SJSA1 (cell line): ENCODE measurements at regions not wholly inside any gene's neighbourhood (a gene's known extent, or its start where the extent isn't known, plus 50 kb on each side); places are given as distances from the start of the nearest gene placed in this dataset.

Experiments
- DNase-seq, 2 experiments: peaks; one replicate each; pipeline ENCODE4 v3.0.0-alpha.2; 2015 to 2020; ENCODE audit warnings: low spot score in 2 of 2, low read depth in 1 of 2
- H3K27ac ChIP-seq: fragments of 250-450 bp; sonication (Bioruptor Pico); 2 replicates; pipeline ENCODE4 v1.5.1; 2020; ENCODE audit warnings: mild to moderate bottlenecking, moderate library complexity
- H3K27me3 ChIP-seq: fragments of 250-450 bp; sonication (Bioruptor Pico); replicated peaks from 2 replicates; pipeline ENCODE4 v1.5.1; 2020; ENCODE audit warnings: mild to moderate bottlenecking, moderate library complexity
- H3K36me3 ChIP-seq: fragments of 250-450 bp; sonication (Bioruptor Pico); 2 replicates; pipeline ENCODE4 v1.5.1; 2020; ENCODE audit warnings: mild to moderate bottlenecking
- H3K4me1 ChIP-seq: fragments of 250-450 bp; sonication (Bioruptor Pico); replicated peaks from 2 replicates; pipeline ENCODE4 v1.6.1; 2021; ENCODE audit warnings: mild to moderate bottlenecking
- H3K4me3 ChIP-seq: fragments of 250-450 bp; sonication (Bioruptor Pico); 2 replicates; pipeline ENCODE4 v1.5.1; 2020; ENCODE audit warnings: mild to moderate bottlenecking
- H3K9me3 ChIP-seq: fragments of 250-450 bp; sonication (Bioruptor Pico); replicated peaks from 2 replicates; pipeline ENCODE4 v1.5.1; 2020; ENCODE audit warnings: mild to moderate bottlenecking

- Histone ChIP-seq H3K27me3 (no peaks in the 10 kb centered on the region), H3K27ac (no peak overlapping the region)
- DNase-seq = no peak
Observed at GRCh38 chr2:38438133-38438882, 61.2 kb upstream of the ATL2 start.

GRCh38 chr2:38436227-38436664 lies 59.2 kb upstream of the ATL2 start:
- DNase-seq = no peak
- no peaks in the 10 kb centered on the region for H3K36me3 ChIP-seq
- no peaks in the 10 kb centered on the region for H3K9me3 ChIP-seq
- H3K27me3 ChIP-seq = no peaks in the 10 kb centered on the region
- no peak overlapping the region for H3K4me3 ChIP-seq
- H3K4me1 ChIP-seq = no peaks in the 10 kb centered on the region
- no peak overlapping the region for H3K27ac ChIP-seq

More at GRCh38 chr2:38438133-38438882, 61.2 kb upstream of the ATL2 start:
- H3K9me3 ChIP-seq = no peaks in the 10 kb centered on the region
- H3K4me1 ChIP-seq = peaks cover 8% of the 10 kb centered on the region
- H3K4me3 ChIP-seq = no peak overlapping the region
- no peaks in the 10 kb centered on the region for H3K36me3 ChIP-seq

- Histone ChIP-seq H3K36me3 (no peaks in the 10 kb centered on the region), H3K27me3 (no peaks in the 10 kb centered on the region), H3K4me3 (no peak overlapping the region), H3K27ac (no peak overlapping the region), H3K4me1 (no peaks in the 10 kb centered on the region), H3K9me3 (no peaks in the 10 kb centered on the region)
- DNase-seq = no peak
Observed at GRCh38 chr2:38435775-38436174, 58.7 kb upstream of the ATL2 start.

- Histone ChIP-seq H3K36me3 (no peaks in the 10 kb centered on the region), H3K27me3 (no peaks in the 10 kb centered on the region), H3K4me3 (no peak overlapping the region), H3K4me1 (no peaks in the 10 kb centered on the region), H3K27ac (no peak overlapping the region), H3K9me3 (no peaks in the 10 kb centered on the region)
- DNase-seq = no peak
Observed at GRCh38 chr2:38434595-38434994, 57.5 kb upstream of the ATL2 start.

GRCh38 chr2:38433607-38433975 lies 56.5 kb upstream of the ATL2 start:
- no peaks in the 10 kb centered on the region for H3K36me3 ChIP-seq

GRCh38 chr2:38432820-38433606 lies 55.9 kb upstream of the ATL2 start:
- Histone ChIP-seq H3K4me1 (no peaks in the 10 kb centered on the region), H3K36me3 (no peaks in the 10 kb centered on the region), H3K27me3 (no peaks in the 10 kb centered on the region), H3K4me3 (no peak overlapping the region), H3K27ac (no peak overlapping the region), H3K9me3 (no peaks in the 10 kb centered on the region)
- no peak for DNase-seq

More at GRCh38 chr2:38433607-38433975, 56.5 kb upstream of the ATL2 start:
- Histone ChIP-seq H3K4me3 (no peak overlapping the region), H3K27me3 (no peaks in the 10 kb centered on the region), H3K27ac (no peak overlapping the region), H3K4me1 (no peaks in the 10 kb centered on the region), H3K9me3 (no peaks in the 10 kb centered on the region)
- no peak for DNase-seq

- H3K9me3 ChIP-seq = no peaks in the 10 kb centered on the region
- H3K36me3 ChIP-seq = no peaks in the 10 kb centered on the region
- H3K4me3 ChIP-seq = no peak overlapping the region
- H3K27ac ChIP-seq = no peak overlapping the region
- DNase-seq = no peak
- no peaks in the 10 kb centered on the region for H3K4me1 ChIP-seq
- 0 out of 2 replicates have a peak, but pooled peaks cover 6% of the 10 kb centered on the region for H3K27me3 ChIP-seq
Observed at GRCh38 chr2:38430597-38431207, 53.6 kb upstream of the ATL2 start.

GRCh38 chr2:38430196-38430595 lies 53.1 kb upstream of the ATL2 start:
- H3K4me3 ChIP-seq = no peak overlapping the region
- H3K9me3 ChIP-seq = no peaks in the 10 kb centered on the region
- H3K4me1 ChIP-seq = no peaks in the 10 kb centered on the region
- 0 out of 2 replicates have a peak, but pooled peaks cover 6% of the 10 kb centered on the region for H3K27me3 ChIP-seq
- H3K27ac ChIP-seq = no peak overlapping the region
- DNase-seq = no peak
- H3K36me3 ChIP-seq = no peaks in the 10 kb centered on the region

- Histone ChIP-seq H3K4me3 (no peak overlapping the region), H3K4me1 (no peaks in the 10 kb centered on the region), H3K27me3 (0 out of 2 replicates have a peak, but pooled peaks cover 9% of the 10 kb centered on the region), H3K9me3 (no peaks in the 10 kb centered on the region), H3K27ac (no peak overlapping the region), H3K36me3 (no peaks in the 10 kb centered on the region)
- no peak for DNase-seq
Observed at GRCh38 chr2:38427936-38428335, 50.9 kb upstream of the ATL2 start.

- Histone ChIP-seq H3K4me3 (no peak overlapping the region), H3K27ac (no peak overlapping the region), H3K4me1 (no peaks in the 10 kb centered on the region), H3K27me3 (0 out of 2 replicates have a peak, but pooled peaks cover 9% of the 10 kb centered on the region), H3K9me3 (no peaks in the 10 kb centered on the region), H3K36me3 (no peaks in the 10 kb centered on the region)
- no peak for DNase-seq
Observed at GRCh38 chr2:38427054-38427453, 50.0 kb upstream of the ATL2 start.
